MCF 10A (cell line): ENCODE measurements at regions not wholly inside any gene's neighbourhood (a gene's known extent, or its start where the extent isn't known, plus 50 kb on each side); places are given as distances from the start of the nearest gene placed in this dataset.

Experiments used
- BruUV-seq: library from RNA; stranded (reverse); fragments of 400-500 nt; replicated peaks from 2 replicates; lab custom pipeline; 2021; lab: Mats Ljungman, UMichigan
- CTCF ChIA-PET: fragments of 300-600 bp; sonication (Branson Sonifier 250); formaldehyde crosslinking; extraction: SDS; loops from one replicate; lab custom pipeline; 2021; ENCODE audit warnings: antibody characterized with exemption, inconsistent platforms; lab: Yijun Ruan, JAX
- POLR2A ChIA-PET: fragments of 300-600, 350-650 bp; sonication (Branson Sonifier 250); formaldehyde crosslinking; extraction: SDS; loops from one replicate; lab custom pipeline; 2020; ENCODE audit warnings: antibody characterized with exemption, inconsistent platforms; lab: Yijun Ruan, JAX
- DNase-seq: peaks from one replicate; pipeline ENCODE4 v3.0.0-alpha.2; 2018; ENCODE audit not compliant: unreplicated experiment
- H3K27ac Mint-ChIP-seq: one replicate; pipeline ENCODE4 v1.8.0; 2022; ENCODE audit warnings: mild to moderate bottlenecking, low read depth, mixed read lengths; ENCODE audit not compliant: unreplicated experiment
- H3K27me3 Mint-ChIP-seq: one replicate; pipeline ENCODE4 v1.8.0; 2022; ENCODE audit warnings: mixed read lengths; ENCODE audit not compliant: insufficient read depth, unreplicated experiment
- H3K36me3 Mint-ChIP-seq: one replicate; pipeline ENCODE4 v1.8.0; 2022; ENCODE audit warnings: mild to moderate bottlenecking, moderate library complexity, mixed read lengths; ENCODE audit not compliant: insufficient read depth, unreplicated experiment
- H3K4me1 Mint-ChIP-seq: one replicate; pipeline ENCODE4 v1.8.0; 2022; ENCODE audit warnings: mixed read lengths; ENCODE audit not compliant: insufficient read depth, unreplicated experiment
- H3K4me3 Mint-ChIP-seq: one replicate; pipeline ENCODE4 v1.8.0; 2022; ENCODE audit warnings: mild to moderate bottlenecking, moderate library complexity, mixed read lengths; ENCODE audit not compliant: unreplicated experiment
- H3K9me3 Mint-ChIP-seq: one replicate; pipeline ENCODE4 v1.8.0; 2022; ENCODE audit warnings: mixed read lengths; ENCODE audit not compliant: unreplicated experiment
- CTCF ChIP-seq: fragments of 200-600 bp; IDR thresholded peaks from one replicate; pipeline ENCODE4 v1.8.0; 2022; ENCODE audit warnings: antibody characterized with exemption, mild to moderate bottlenecking; ENCODE audit not compliant: unreplicated experiment
- intact Hi-C: fragments of 100-400 bp; cut with micrococcal nuclease; formaldehyde crosslinking; loops from 2 replicates; pipeline ENCODE4 v1.14.1; 2022

- Mint-ChIP-seq H3K27me3 (no peaks in the 10 kb centered on the region), H3K9me3 (no peaks in the 10 kb centered on the region), H3K36me3 (no peaks in the 10 kb centered on the region), H3K4me3 (no peak overlapping the region), H3K27ac (no peak overlapping the region), H3K4me1 (no peaks in the 10 kb centered on the region)
- ChIA-PET CTCF (no interaction called here), POLR2A (no interaction called here)
- TF ChIP-seq CTCF: no peak
- no peak for DNase-seq
- no TSS peak for BruUV-seq
- intact Hi-C loops: no loop called here
Measured at GRCh38 chr1:63248216-63248615, 74.2 kb upstream of the FOXD3 start.

- no TSS peak for BruUV-seq
- CTCF ChIA-PET: no interaction called here
- H3K9me3 Mint-ChIP-seq: no peaks in the 10 kb centered on the region
Measured at GRCh38 chr1:63255153-63255552, 67.2 kb upstream of the FOXD3 start.

GRCh38 chr1:63261736-63262458 lies 60.5 kb upstream of the FOXD3 start:
- Mint-ChIP-seq H3K27me3 (no peaks in the 10 kb centered on the region), H3K4me3 (peak overlapping the region; percentile 3), H3K27ac (no peak overlapping the region), H3K4me1 (peaks cover 5% of the 10 kb centered on the region), H3K9me3 (no peaks in the 10 kb centered on the region), H3K36me3 (no peaks in the 10 kb centered on the region)
- ChIA-PET POLR2A (interaction anchor here (0.7 to 0.8 kb wide), 2 partner anchors 18 to 31 kb away, joined by 3 read pairs; no protein-coding TSS in a partner anchor), CTCF (no interaction called here)
- no TSS peak for BruUV-seq
- peak; percentile 91 for DNase-seq
- TF ChIP-seq CTCF: no peak
- intact Hi-C loops: no loop called here

More at GRCh38 chr1:63255153-63255552, 67.2 kb upstream of the FOXD3 start:
- Mint-ChIP-seq H3K4me3 (no peak overlapping the region), H3K27me3 (no peaks in the 10 kb centered on the region), H3K4me1 (no peaks in the 10 kb centered on the region), H3K36me3 (no peaks in the 10 kb centered on the region), H3K27ac (peak overlapping the region; percentile 78)
- DNase-seq: peak; percentile 79
- POLR2A ChIA-PET: no interaction called here
- intact Hi-C loops: no loop called here
- no peak for TF ChIP-seq CTCF

- ChIA-PET CTCF (no interaction called here), POLR2A (interaction anchor here (0.8 kb wide), 1 partner anchor 31 kb away, joined by 3 read pairs; no protein-coding TSS in a partner anchor)
- no peak overlapping the region for H3K27ac Mint-ChIP-seq
- peaks cover 5% of the 10 kb centered on the region for H3K4me1 Mint-ChIP-seq
- H3K27me3 Mint-ChIP-seq: no peaks in the 10 kb centered on the region
- no peak overlapping the region for H3K4me3 Mint-ChIP-seq
- intact Hi-C loops: no loop called here
- no TSS peak for BruUV-seq
- no peaks in the 10 kb centered on the region for H3K9me3 Mint-ChIP-seq
- no peak for TF ChIP-seq CTCF
- DNase-seq: no peak
- H3K36me3 Mint-ChIP-seq: no peaks in the 10 kb centered on the region
Measured at GRCh38 chr1:63262459-63262770, 60.0 kb upstream of the FOXD3 start.
